ENCODE measurements at regions not wholly inside any gene's neighbourhood (a gene's known extent, or its start where the extent isn't known, plus 50 kb on each side); places are given as distances from the start of the nearest gene placed in this dataset.

GRCh38 chr5:119808474-119808873 lies 179.1 kb downstream of the FAM170A start:
- intact Hi-C loops (cut with micrococcal nuclease; ENCODE audit: unreplicated experiment): no loop called here
- CTCF ChIA-PET: no interaction called here
- Mint-ChIP-seq H3K27me3 (ENCODE audit: unreplicated experiment) (no peaks in the 10 kb centered on the region), H3K4me3 (ENCODE audit: low read depth, unreplicated experiment) (no peak overlapping the region), H3K36me3 (ENCODE audit: insufficient read depth, unreplicated experiment) (no peaks in the 10 kb centered on the region), H3K4me1 (ENCODE audit: low read depth, unreplicated experiment) (no peaks in the 10 kb centered on the region), H3K9me3 (ENCODE audit: low read depth, unreplicated experiment) (peaks cover 5% of the 10 kb centered on the region), H3K27ac (ENCODE audit: unreplicated experiment) (no peak overlapping the region)
- DNase-seq: no peak
- TF ChIP-seq, protein P1, sequence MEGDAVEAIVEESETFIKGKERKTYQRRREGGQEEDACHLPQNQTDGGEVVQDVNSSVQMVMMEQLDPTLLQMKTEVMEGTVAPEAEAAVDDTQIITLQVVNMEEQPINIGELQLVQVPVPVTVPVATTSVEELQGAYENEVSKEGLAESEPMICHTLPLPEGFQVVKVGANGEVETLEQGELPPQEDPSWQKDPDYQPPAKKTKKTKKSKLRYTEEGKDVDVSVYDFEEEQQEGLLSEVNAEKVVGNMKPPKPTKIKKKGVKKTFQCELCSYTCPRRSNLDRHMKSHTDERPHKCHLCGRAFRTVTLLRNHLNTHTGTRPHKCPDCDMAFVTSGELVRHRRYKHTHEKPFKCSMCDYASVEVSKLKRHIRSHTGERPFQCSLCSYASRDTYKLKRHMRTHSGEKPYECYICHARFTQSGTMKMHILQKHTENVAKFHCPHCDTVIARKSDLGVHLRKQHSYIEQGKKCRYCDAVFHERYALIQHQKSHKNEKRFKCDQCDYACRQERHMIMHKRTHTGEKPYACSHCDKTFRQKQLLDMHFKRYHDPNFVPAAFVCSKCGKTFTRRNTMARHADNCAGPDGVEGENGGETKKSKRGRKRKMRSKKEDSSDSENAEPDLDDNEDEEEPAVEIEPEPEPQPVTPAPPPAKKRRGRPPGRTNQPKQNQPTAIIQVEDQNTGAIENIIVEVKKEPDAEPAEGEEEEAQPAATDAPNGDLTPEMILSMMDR (IDR thresholded peaks at IDR 0.05; ENCODE audit: unreplicated experiment): no peak
- BruUV-seq (replicated peaks): no TSS peak

GRCh38 chr5:119810217-119810616 lies 180.9 kb downstream of the FAM170A start:
- Mint-ChIP-seq H3K4me1 (ENCODE audit: low read depth, unreplicated experiment) (no peaks in the 10 kb centered on the region), H3K27ac (ENCODE audit: unreplicated experiment) (no peak overlapping the region), H3K4me3 (ENCODE audit: low read depth, unreplicated experiment) (no peak overlapping the region), H3K9me3 (ENCODE audit: low read depth, unreplicated experiment) (peaks cover 5% of the 10 kb centered on the region), H3K36me3 (ENCODE audit: insufficient read depth, unreplicated experiment) (no peaks in the 10 kb centered on the region), H3K27me3 (ENCODE audit: unreplicated experiment) (no peaks in the 10 kb centered on the region)
- DNase-seq: no peak
- TF ChIP-seq, protein P1 (IDR thresholded peaks at IDR 0.05; ENCODE audit: unreplicated experiment): no peak
- intact Hi-C loops (cut with micrococcal nuclease; ENCODE audit: unreplicated experiment): no loop called here
- CTCF ChIA-PET: no interaction called here
- BruUV-seq (replicated peaks): no TSS peak

DNA sequence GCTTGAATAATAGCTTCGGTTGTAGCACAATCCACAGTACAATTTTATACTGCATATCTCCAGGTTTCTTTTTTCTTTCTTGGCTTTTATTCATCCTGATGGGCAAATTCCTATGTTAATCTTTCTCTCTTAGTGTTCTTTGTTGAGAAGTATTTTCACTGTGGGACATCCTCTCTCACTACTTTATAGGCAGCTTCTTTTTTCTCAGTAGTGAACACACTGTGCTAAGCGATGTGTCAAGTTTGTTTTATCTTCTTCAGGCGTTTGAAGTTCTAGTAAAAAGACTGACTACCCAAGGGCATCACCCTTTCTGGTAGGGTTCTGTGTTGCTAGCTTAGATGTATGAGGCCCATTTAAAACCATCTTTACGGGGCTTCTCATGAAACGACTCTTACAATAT lies 182.1 kb downstream of the FAM170A start:
- no TSS peak for BruUV-seq (replicated peaks)
- H3K27ac Mint-ChIP-seq (ENCODE audit: unreplicated experiment): no peak overlapping the region
- no peaks in the 10 kb centered on the region for H3K36me3 Mint-ChIP-seq (ENCODE audit: insufficient read depth, unreplicated experiment)
- no peaks in the 10 kb centered on the region for H3K4me1 Mint-ChIP-seq (ENCODE audit: low read depth, unreplicated experiment)
- H3K4me3 Mint-ChIP-seq (ENCODE audit: low read depth, unreplicated experiment): no peak overlapping the region
- H3K9me3 Mint-ChIP-seq (ENCODE audit: low read depth, unreplicated experiment): peaks cover 5% of the 10 kb centered on the region
- CTCF ChIA-PET: no interaction called here
- intact Hi-C loops (cut with micrococcal nuclease; ENCODE audit: unreplicated experiment): no loop called here
- TF ChIP-seq, protein P1 (IDR thresholded peaks at IDR 0.05; ENCODE audit: unreplicated experiment): no peak
- H3K27me3 Mint-ChIP-seq (ENCODE audit: unreplicated experiment): no peaks in the 10 kb centered on the region
- no peak for DNase-seq

DNA sequence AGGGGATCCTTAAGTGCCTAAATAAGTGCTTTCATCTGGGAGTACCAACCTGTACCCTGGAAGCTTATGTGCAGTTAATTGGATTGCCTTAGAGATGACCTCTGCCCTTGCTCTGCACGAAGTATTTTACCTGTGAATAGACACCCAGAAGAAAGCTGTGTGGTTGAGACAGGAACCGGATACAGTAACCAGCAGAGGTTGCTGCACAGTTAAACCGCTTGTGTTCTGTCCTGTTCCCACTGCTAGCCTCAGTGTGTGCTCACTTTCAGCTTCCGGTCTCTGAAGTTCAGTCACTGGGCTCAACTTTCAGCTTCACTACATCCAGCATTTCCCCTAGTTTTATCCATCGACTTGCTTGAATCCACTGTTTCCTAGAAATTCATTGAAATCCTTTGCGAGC lies 185.3 kb downstream of the FAM170A start:
- no peaks in the 10 kb centered on the region for H3K27me3 Mint-ChIP-seq (ENCODE audit: unreplicated experiment)
- no peak for DNase-seq
- no peak overlapping the region for H3K27ac Mint-ChIP-seq (ENCODE audit: unreplicated experiment)
- no peak overlapping the region for H3K4me3 Mint-ChIP-seq (ENCODE audit: low read depth, unreplicated experiment)
- intact Hi-C loops (cut with micrococcal nuclease; ENCODE audit: unreplicated experiment): no loop called here
- peaks cover 2% of the 10 kb centered on the region for H3K9me3 Mint-ChIP-seq (ENCODE audit: low read depth, unreplicated experiment)
- CTCF ChIA-PET: no interaction called here
- BruUV-seq (replicated peaks): no TSS peak
- no peaks in the 10 kb centered on the region for H3K36me3 Mint-ChIP-seq (ENCODE audit: insufficient read depth, unreplicated experiment)
- no peaks in the 10 kb centered on the region for H3K4me1 Mint-ChIP-seq (ENCODE audit: low read depth, unreplicated experiment)
- TF ChIP-seq, protein P1 (IDR thresholded peaks at IDR 0.05; ENCODE audit: unreplicated experiment): no peak

DNA sequence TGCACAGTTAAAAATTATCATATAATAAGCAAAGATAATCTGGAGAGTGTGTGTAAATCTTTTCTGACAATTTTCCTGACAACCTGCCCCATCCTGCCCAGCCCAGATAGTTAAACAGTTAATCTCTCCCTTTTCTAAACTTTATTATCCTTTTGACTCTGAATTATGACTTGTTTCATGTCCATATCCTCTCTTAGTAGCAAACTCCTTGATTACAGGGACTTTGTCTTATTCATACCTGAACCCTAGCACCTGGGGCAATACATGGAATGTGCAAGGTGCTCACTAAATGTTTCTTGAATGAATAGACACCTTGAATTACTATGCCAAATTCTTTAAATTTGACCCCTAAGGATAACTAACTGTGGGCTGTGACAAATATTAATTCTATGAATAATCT lies 186.7 kb downstream of the FAM170A start:
- peaks cover 2% of the 10 kb centered on the region for H3K9me3 Mint-ChIP-seq (ENCODE audit: low read depth, unreplicated experiment)
- CTCF ChIA-PET: no interaction called here
- H3K4me3 Mint-ChIP-seq (ENCODE audit: low read depth, unreplicated experiment): no peak overlapping the region
- no TSS peak for BruUV-seq (replicated peaks)
- no peaks in the 10 kb centered on the region for H3K4me1 Mint-ChIP-seq (ENCODE audit: low read depth, unreplicated experiment)
- H3K27me3 Mint-ChIP-seq (ENCODE audit: unreplicated experiment): no peaks in the 10 kb centered on the region
- no peaks in the 10 kb centered on the region for H3K36me3 Mint-ChIP-seq (ENCODE audit: insufficient read depth, unreplicated experiment)
- intact Hi-C loops (cut with micrococcal nuclease; ENCODE audit: unreplicated experiment): no loop called here
- TF ChIP-seq, protein P1 (IDR thresholded peaks at IDR 0.05; ENCODE audit: unreplicated experiment): no peak
- no peak for DNase-seq
- no peak overlapping the region for H3K27ac Mint-ChIP-seq (ENCODE audit: unreplicated experiment)
